ENCODE measurements at regions not wholly inside any gene's neighbourhood (a gene's known extent, or its start where the extent isn't known, plus 50 kb on each side); places are given as distances from the start of the nearest gene placed in this dataset.

DNA sequence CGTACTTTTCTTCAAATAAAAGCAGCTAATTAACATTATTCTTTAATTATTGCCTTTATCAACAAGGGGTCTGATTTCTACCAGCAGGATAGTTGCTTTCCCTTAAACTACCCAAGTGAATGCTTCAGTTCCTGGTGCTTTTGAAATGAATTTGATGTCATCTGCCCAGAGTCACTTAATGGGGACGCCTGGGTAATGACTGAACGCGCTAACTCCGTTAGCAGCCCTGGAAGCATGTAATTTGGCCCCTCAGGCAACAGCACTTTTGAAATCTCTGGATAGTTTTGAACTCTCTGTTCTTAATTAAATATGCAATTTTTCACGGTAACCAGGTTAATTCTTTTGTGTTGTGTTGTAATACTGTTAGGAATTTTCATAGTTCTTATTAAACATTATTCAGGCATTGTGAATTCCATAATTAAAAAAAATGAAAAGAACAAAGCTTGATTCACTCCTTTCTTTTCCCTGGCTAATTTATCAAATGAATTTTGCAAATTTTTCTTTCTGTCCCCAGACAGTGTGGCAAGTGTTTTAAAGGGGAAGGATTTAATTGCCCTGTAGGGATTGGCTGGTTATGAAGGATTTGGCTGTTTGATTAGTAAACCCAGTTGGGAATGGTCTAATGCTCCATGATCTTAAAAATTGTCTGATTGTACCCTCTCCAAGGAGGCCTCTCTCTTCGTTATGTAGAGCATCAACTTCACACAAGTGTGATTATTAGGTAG is 137.5 kb upstream of the MYL2 start:
- no peak for DNase-seq (ENCODE audit: low read depth, low spot score)
- H3K9me3 Mint-ChIP-seq: no peaks in the 10 kb centered on the region
- peaks cover 42% of the 10 kb centered on the region for H3K4me1 Mint-ChIP-seq
- no peaks in the 10 kb centered on the region for H3K36me3 Mint-ChIP-seq (ENCODE audit: low read depth)
- TF ChIP-seq, protein P1, sequence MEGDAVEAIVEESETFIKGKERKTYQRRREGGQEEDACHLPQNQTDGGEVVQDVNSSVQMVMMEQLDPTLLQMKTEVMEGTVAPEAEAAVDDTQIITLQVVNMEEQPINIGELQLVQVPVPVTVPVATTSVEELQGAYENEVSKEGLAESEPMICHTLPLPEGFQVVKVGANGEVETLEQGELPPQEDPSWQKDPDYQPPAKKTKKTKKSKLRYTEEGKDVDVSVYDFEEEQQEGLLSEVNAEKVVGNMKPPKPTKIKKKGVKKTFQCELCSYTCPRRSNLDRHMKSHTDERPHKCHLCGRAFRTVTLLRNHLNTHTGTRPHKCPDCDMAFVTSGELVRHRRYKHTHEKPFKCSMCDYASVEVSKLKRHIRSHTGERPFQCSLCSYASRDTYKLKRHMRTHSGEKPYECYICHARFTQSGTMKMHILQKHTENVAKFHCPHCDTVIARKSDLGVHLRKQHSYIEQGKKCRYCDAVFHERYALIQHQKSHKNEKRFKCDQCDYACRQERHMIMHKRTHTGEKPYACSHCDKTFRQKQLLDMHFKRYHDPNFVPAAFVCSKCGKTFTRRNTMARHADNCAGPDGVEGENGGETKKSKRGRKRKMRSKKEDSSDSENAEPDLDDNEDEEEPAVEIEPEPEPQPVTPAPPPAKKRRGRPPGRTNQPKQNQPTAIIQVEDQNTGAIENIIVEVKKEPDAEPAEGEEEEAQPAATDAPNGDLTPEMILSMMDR (conservative IDR thresholded peaks at IDR 0.05): no peak
- H3K4me3 Mint-ChIP-seq: no peak overlapping the region
- no peak overlapping the region for H3K27ac Mint-ChIP-seq (ENCODE audit: unreplicated experiment)
- no peaks in the 10 kb centered on the region for H3K27me3 Mint-ChIP-seq (ENCODE audit: low read depth)

DNA sequence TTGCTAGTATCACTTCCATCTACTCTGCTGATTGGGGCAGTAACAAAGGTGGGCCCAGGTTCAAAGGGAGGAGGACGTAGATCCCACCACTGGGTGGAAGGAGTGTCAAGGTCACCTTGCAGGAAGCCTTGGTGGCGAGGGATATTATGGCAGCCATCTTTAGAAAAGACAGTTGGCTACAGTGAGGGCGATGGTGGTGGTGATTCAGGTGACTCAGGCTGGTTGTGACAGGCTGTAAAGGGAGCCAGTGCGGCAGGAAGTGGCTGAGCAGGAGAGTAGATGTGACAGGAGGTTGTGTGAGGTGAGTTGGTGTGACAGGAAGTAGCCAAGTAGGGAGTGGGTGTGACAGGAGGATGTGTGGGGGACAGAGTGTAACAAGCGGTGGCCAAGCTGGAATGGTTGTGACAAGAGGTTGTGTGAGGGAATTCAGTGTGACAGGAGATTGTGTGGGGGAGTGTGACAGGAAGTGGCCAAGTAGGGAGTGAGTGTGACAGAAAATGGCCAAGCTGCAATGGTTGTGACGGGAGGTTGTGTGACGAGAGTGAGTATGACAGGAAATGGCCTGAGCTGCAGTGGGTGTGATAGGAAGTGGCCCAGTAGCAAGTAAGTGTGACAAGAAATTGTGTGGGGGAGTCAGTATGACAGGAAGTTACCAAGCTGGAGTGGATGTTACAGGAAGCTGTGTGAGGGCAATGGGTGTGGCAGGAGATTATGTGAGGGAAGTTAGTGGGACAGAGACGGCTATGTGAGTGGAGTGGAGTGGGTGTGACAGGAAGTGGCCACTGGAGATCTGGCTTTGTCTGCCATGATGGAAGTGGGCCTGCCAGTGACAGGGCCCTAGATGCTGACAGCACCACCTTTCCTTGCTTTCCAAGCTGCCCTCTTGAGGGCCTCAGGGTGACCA is 136.5 kb upstream of the MYL2 start:
- H3K27ac Mint-ChIP-seq (ENCODE audit: unreplicated experiment): peak overlapping the region; percentile 36
- H3K9me3 Mint-ChIP-seq: no peaks in the 10 kb centered on the region
- H3K4me1 Mint-ChIP-seq: peaks cover 34% of the 10 kb centered on the region
- TF ChIP-seq, protein P1 (conservative IDR thresholded peaks at IDR 0.05): no peak
- no peaks in the 10 kb centered on the region for H3K36me3 Mint-ChIP-seq (ENCODE audit: low read depth)
- no peaks in the 10 kb centered on the region for H3K27me3 Mint-ChIP-seq (ENCODE audit: low read depth)
- no peak for DNase-seq (ENCODE audit: low read depth, low spot score)
- H3K4me3 Mint-ChIP-seq: no peak overlapping the region

DNA sequence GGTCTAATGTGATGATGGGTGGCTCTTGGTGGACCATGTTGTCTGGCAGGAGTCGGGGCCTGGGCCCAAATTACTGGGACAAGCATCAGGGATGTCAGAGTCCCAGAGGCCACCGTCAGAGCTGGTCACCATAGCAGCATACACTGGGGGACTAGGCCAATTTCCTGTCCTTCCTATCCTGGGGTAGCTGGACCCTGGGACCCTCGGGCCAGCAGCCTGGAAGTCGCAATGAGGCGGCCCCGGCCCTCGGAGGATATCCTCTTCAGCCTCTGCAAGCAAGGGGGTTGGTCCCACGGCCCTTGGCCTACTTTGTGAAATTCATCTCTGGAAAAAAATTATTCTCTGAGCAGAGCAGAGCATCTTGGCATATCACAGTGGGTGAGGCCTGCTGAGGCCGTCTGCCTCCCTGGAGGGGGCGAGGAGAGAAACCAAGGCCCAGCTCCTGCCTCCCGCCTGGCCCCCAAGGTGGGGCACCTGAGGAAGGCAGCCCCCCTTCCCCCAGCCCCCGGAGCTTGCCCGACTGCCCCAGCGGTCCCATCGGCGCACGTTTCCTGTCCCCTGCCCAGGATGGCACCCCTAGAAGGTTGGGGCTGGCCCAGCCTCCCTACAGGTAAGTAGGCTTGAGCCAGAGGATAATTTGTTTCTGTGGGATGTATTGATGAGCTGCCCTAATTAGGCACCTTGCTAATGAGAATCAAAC is 135.0 kb upstream of the MYL2 start:
- no peak overlapping the region for H3K27ac Mint-ChIP-seq (ENCODE audit: unreplicated experiment)

DNA sequence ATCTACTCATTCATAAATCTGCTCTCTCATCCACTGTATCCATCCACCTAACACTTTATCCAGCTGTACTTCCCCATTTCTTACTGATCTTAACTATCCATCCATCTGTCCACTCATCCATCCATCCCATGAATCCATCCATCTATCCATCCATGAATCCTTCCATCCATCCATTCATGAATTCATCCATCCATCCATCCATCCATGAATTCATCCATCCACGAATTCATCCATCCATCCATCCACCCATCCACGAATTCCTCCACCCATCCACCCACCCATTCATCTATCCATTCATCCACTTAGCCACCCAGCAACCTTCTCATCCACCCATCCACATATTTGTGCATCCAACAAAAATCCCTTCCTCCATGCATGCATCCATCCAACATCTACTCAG is 128.6 kb upstream of the MYL2 start:
- no peak for DNase-seq (ENCODE audit: low read depth, low spot score)
- Mint-ChIP-seq H3K27me3 (ENCODE audit: low read depth) (peaks cover 5% of the 10 kb centered on the region), H3K9me3 (peaks cover 4% of the 10 kb centered on the region)

More for the DNA sequence above, 135.0 kb upstream of the MYL2 start:
- DNase-seq (ENCODE audit: low read depth, low spot score): no peak
- Mint-ChIP-seq H3K9me3 (no peaks in the 10 kb centered on the region), H3K27me3 (ENCODE audit: low read depth) (no peaks in the 10 kb centered on the region), H3K4me1 (peaks cover 25% of the 10 kb centered on the region), H3K4me3 (no peak overlapping the region), H3K36me3 (ENCODE audit: low read depth) (no peaks in the 10 kb centered on the region)
- TF ChIP-seq, protein P1 (conservative IDR thresholded peaks at IDR 0.05): no peak

GRCh38 chr12:111046896-111047295 is 126.5 kb upstream of the MYL2 start:
- no peak overlapping the region for H3K4me3 Mint-ChIP-seq

More for the DNA sequence above, 128.6 kb upstream of the MYL2 start:
- TF ChIP-seq, protein P1 (conservative IDR thresholded peaks at IDR 0.05): no peak
- H3K4me3 Mint-ChIP-seq: no peak overlapping the region
- H3K27ac Mint-ChIP-seq (ENCODE audit: unreplicated experiment): no peak overlapping the region
- H3K4me1 Mint-ChIP-seq: no peaks in the 10 kb centered on the region
- no peaks in the 10 kb centered on the region for H3K36me3 Mint-ChIP-seq (ENCODE audit: low read depth)

More at GRCh38 chr12:111046896-111047295, 126.5 kb upstream of the MYL2 start:
- TF ChIP-seq, protein P1 (conservative IDR thresholded peaks at IDR 0.05): no peak
- peaks cover 4% of the 10 kb centered on the region for H3K9me3 Mint-ChIP-seq
- H3K27ac Mint-ChIP-seq (ENCODE audit: unreplicated experiment): no peak overlapping the region
- no peaks in the 10 kb centered on the region for H3K4me1 Mint-ChIP-seq
- peaks cover 5% of the 10 kb centered on the region for H3K27me3 Mint-ChIP-seq (ENCODE audit: low read depth)
- DNase-seq (ENCODE audit: low read depth, low spot score): no peak
- no peaks in the 10 kb centered on the region for H3K36me3 Mint-ChIP-seq (ENCODE audit: low read depth)

Data from neural crest cell (in vitro differentiated cells).